Adrenal gland (tissue), 9 donors: ENCODE measurements at regions not wholly inside any gene's neighbourhood (a gene's known extent, or its start where the extent isn't known, plus 50 kb on each side); places are given as distances from the start of the nearest gene placed in this dataset.

ENCODE experiments used
- DNase-seq, 7 donors: peaks; one replicate each; pipeline ENCODE4 v3.0.0-alpha.2; 2019 to 2020
- H3K27ac ChIP-seq, 5 donors: fragments of 200-600 bp; sonication (generic) in 4 of 5; 1 replicate in 3 of 5; 2 replicates in 2 of 5; pipeline versions ENCODE4 v1.5.1 to v1.8.0; 2016 to 2020; ENCODE audit warnings: mild to moderate bottlenecking in 1 of 5
- H3K27me3 ChIP-seq: fragments of 200-600 bp; 2 replicates; pipeline ENCODE4 v1.8.0; 2021
- H3K36me3 ChIP-seq, 2 donors: fragments of 200-600 bp; replicated peaks in 1 of 2; 1 replicate in 1 of 2; 2 replicates in 1 of 2; pipeline versions ENCODE4 v1.5.1 to v1.8.0; 2018 to 2022
- H3K4me1 ChIP-seq, 2 donors: fragments of 200-600 bp; replicated peaks in 1 of 2; 1 replicate in 1 of 2; 2 replicates in 1 of 2; pipeline versions ENCODE4 v1.5.1 to v1.8.0; 2018 to 2021
- H3K4me3 ChIP-seq, 4 donors: fragments of 200-600 bp; sonication (generic) in 3 of 4; one replicate each; pipeline ENCODE4 v1.5.1; 2016 to 2018
- H3K9me3 ChIP-seq, 3 donors: fragments of 200-600 bp; sonication (generic) in 1 of 3; replicated peaks in 1 of 3; 1 replicate in 2 of 3; 2 replicates in 1 of 3; pipeline versions ENCODE4 v1.5.1 to v1.8.0; 2016 to 2021
- CTCF ChIP-seq, 6 experiments: fragments of 450-650 bp in 4 of 6; fragments of 200-600 bp in 2 of 6; sonication (generic) in 1 of 6; IDR thresholded peaks; 1 replicate in 5 of 6; 2 replicates in 1 of 6; pipeline versions ENCODE4 v1.5.1 to v1.8.0; 2016 to 2021; ENCODE audit warnings: antibody characterized with exemption in 6 of 6, mild to moderate bottlenecking in 2 of 6, moderate library complexity in 1 of 6
- POLR2A ChIP-seq, 2 donors: fragments of 450-650 bp; IDR thresholded peaks; one replicate each; pipeline ENCODE4 v1.6.1; 2017; ENCODE audit warnings: antibody characterized with exemption in 2 of 2, mild to moderate bottlenecking in 2 of 2, moderate library complexity in 1 of 2
- WGBS, 4 donors: extraction: QIAGEN DNeasy Blood & Tissue Kit in 2 of 4; methylation state at CpG; one replicate each; pipeline versions ENCODE4 v1.1.5 to v1.1.7; 2013 to 2017; 5-methylcytosine and 5-hydroxymethylcytosine counted together
- intact Hi-C, 2 donors: fragments of 100-400 bp; cut with DNase I; formaldehyde crosslinking; loops; one replicate each; pipeline versions ENCODE4 v1.14.1 to v1.15.0; 2022 to 2023
- donor health status: healthy with polysubstance abuse.
- donor health status: Bipolar disorder and iron deficiency.
- donor health status: DM: yes; HTN: yes; CAD: no.
- donor health status: DM: no; HTN: no; CAD: no.
- donor health status: DM: no; HTN: no; CAD: no.

- intact Hi-C loops: no loop called here
- WGBS, 4 donors: 18 to 23% (median 21%) methylated on average over 2 of the region's 2 CpGs
- no peaks in the 10 kb centered on the region for H3K27me3 ChIP-seq
- H3K4me3 ChIP-seq: no peak overlapping the region
- no peaks in the 10 kb centered on the region for H3K9me3 ChIP-seq
- no peak for TF ChIP-seq CTCF (IDR thresholded peaks at IDR 0.05)
- no peak for TF ChIP-seq POLR2A (IDR thresholded peaks at IDR 0.05)
- peaks cover 8 to 20% of the 10 kb centered on the region in 2 donors for H3K4me1 ChIP-seq
- no peak overlapping the region for H3K27ac ChIP-seq
- DNase-seq: peak in 1 of 7 donors; percentile 10
- no peaks in the 10 kb centered on the region for H3K36me3 ChIP-seq
Observed at GRCh38 chr11:38304926-38305325, 1706.9 kb upstream of the RAG2 start.

- 0 to 3% (median 0%) methylated on average over 1 of the region's 1 CpG for WGBS, 4 donors
- Histone ChIP-seq H3K27me3 (no peaks in the 10 kb centered on the region), H3K27ac (no peak overlapping the region), H3K9me3 (no peaks in the 10 kb centered on the region), H3K4me1 (peaks cover 8 to 21% of the 10 kb centered on the region in 2 donors), H3K36me3 (no peaks in the 10 kb centered on the region), H3K4me3 (no peak overlapping the region)
- no peak for DNase-seq
- intact Hi-C loops: no loop called here
- TF ChIP-seq POLR2A (IDR thresholded peaks at IDR 0.05) (no peak), CTCF (IDR thresholded peaks at IDR 0.05) (no peak)
Observed at GRCh38 chr11:38302564-38302963, 1704.5 kb upstream of the RAG2 start.

- 35 to 53% (median 43%) methylated on average over 2 of the region's 2 CpGs for WGBS, 4 donors
- TF ChIP-seq POLR2A (IDR thresholded peaks at IDR 0.05) (no peak), CTCF (IDR thresholded peaks at IDR 0.05) (no peak)
Observed at GRCh38 chr11:38300570-38300969, 1702.5 kb upstream of the RAG2 start.

GRCh38 chr11:38296211-38296776, 1698.3 kb upstream of the RAG2 start:
- WGBS, 4 donors: 91 to 96% (median 94%) methylated on average over 20 to 33 of the region's 33 CpGs
- peaks cover 0 to 10% of the 10 kb centered on the region in 2 donors for H3K4me1 ChIP-seq
- H3K27me3 ChIP-seq: no peaks in the 10 kb centered on the region
- intact Hi-C loops: no loop called here
- H3K4me3 ChIP-seq: no peak overlapping the region
- DNase-seq: no peak
- H3K9me3 ChIP-seq: no peaks in the 10 kb centered on the region
- no peak overlapping the region for H3K27ac ChIP-seq
- no peak for TF ChIP-seq POLR2A (IDR thresholded peaks at IDR 0.05)
- no peak for TF ChIP-seq CTCF (IDR thresholded peaks at IDR 0.05)
- H3K36me3 ChIP-seq: no peaks in the 10 kb centered on the region

More at GRCh38 chr11:38300570-38300969, 1702.5 kb upstream of the RAG2 start:
- Histone ChIP-seq H3K27ac (no peak overlapping the region), H3K4me3 (no peak overlapping the region), H3K27me3 (no peaks in the 10 kb centered on the region), H3K9me3 (no peaks in the 10 kb centered on the region), H3K4me1 (peaks cover 8 to 21% of the 10 kb centered on the region in 2 donors), H3K36me3 (no peaks in the 10 kb centered on the region)
- no peak for DNase-seq
- intact Hi-C loops: no loop called here
